ENCODE measurements at regions not wholly inside any gene's neighbourhood (a gene's known extent, or its start where the extent isn't known, plus 50 kb on each side); places are given as distances from the start of the nearest gene placed in this dataset.

- TF ChIP-seq CTCF (IDR thresholded peaks at IDR 0.05; ENCODE audit: low read length) (no peak), EZH2 (IDR thresholded peaks at IDR 0.05; ENCODE audit: borderline replicate concordance, low read length) (no peak)
Measured at GRCh38 chr5:133769842-133770241, 157.5 kb upstream of the FSTL4 start.

Measured in OCI-LY1 (cell line).